SK-N-SH (cell line): ENCODE measurements at regions not wholly inside any gene's neighbourhood (a gene's known extent, or its start where the extent isn't known, plus 50 kb on each side); places are given as distances from the start of the nearest gene placed in this dataset.

Source experiments
- CTCF ChIP-seq: fragments of 200-600 bp; sonication (generic); IDR thresholded peaks from 2 replicates; pipeline ENCODE4 v1.6.1; 2017; ENCODE audit warnings: antibody characterized with exemption, mild to moderate bottlenecking, moderate library complexity
- EZH2phosphoT487 ChIP-seq: fragments of 200-600 bp; sonication (generic); IDR thresholded peaks from 2 replicates; pipeline ENCODE4 v1.6.1; 2017; ENCODE audit warnings: low read depth, mixed run types, mild to moderate bottlenecking, antibody characterized with exemption, moderate library complexity, borderline replicate concordance

- no peak for TF ChIP-seq EZH2phosphoT487
- TF ChIP-seq CTCF: no peak
These were observed 344.1 kb downstream of the TMEM38B start for GRCh38 chr9:106038266-106039001.
